GM12878 (cell line): ENCODE measurements at regions not wholly inside any gene's neighbourhood (a gene's known extent, or its start where the extent isn't known, plus 50 kb on each side); places are given as distances from the start of the nearest gene placed in this dataset.

ENCODE experiments used
- ATAC-seq: fragments of 200-7000 bp; cut with Tn5 transposase; 3 replicates; pipeline ENCODE4 v1.9.1; 2020; ENCODE audit warnings: mild to moderate bottlenecking, moderate library complexity
- BruUV-seq: library from RNA; stranded (reverse); fragments of 400-500 nt; replicated peaks from 2 replicates; lab custom pipeline; 2021; lab: Mats Ljungman, UMichigan
- CTCF ChIA-PET: fragments of 300-600 bp; sonication (Branson Sonifier 250); formaldehyde crosslinking; extraction: SDS; loops from one replicate; lab custom pipeline; 2021; ENCODE audit warnings: inconsistent platforms; lab: Yijun Ruan, JAX
- POLR2A ChIA-PET: fragments of 350-600 bp; formaldehyde crosslinking; extraction: SDS; loops from one replicate; lab custom pipeline; 2021; ENCODE audit warnings: inconsistent platforms; lab: Charles Lee
- RAD21 ChIA-PET: fragments of 300-600 bp; sonication (Branson Sonifier 250); formaldehyde crosslinking; loops from one replicate; lab custom pipeline; 2023; ENCODE audit warnings: antibody characterized with exemption; ENCODE audit not compliant: unreplicated experiment; lab: Charles Lee
- SMC1A ChIA-PET: fragments of 300-600 bp; sonication (Branson Sonifier 250); formaldehyde crosslinking; loops from one replicate; lab custom pipeline; 2023; ENCODE audit not compliant: unreplicated experiment, uncharacterized antibody; lab: Charles Lee
- DNase-seq: peaks from one replicate; pipeline ENCODE4 v3.0.0-alpha.2; 2011; ENCODE audit warnings: low read depth, low spot score
- FAIRE-seq: peaks from 3 replicates; lab custom pipeline; 2011; peaks lifted over from hg19 to GRCh38; lab: Jason Lieb, UNC
- H2AFZ ChIP-seq: 2 replicates; pipeline ENCODE4 v1.6.0; 2011; ENCODE audit warnings: low read depth, low read length, control low read depth; ENCODE audit not compliant: control insufficient read depth
- H3K27ac ChIP-seq: 2 replicates; pipeline ENCODE4 v1.5.1; 2011; ENCODE audit warnings: control low read depth; ENCODE audit not compliant: control insufficient read depth, insufficient read depth
- H3K27me3 ChIP-seq, 2 experiments: replicated peaks in 1 of 2; 2 replicates each; pipeline versions ENCODE4 v1.6.0 to v1.6.1; 2011; ENCODE audit warnings: low read length in 1 of 2; ENCODE audit not compliant: control insufficient read depth in 2 of 2, insufficient read depth in 2 of 2
- H3K36me3 ChIP-seq, 2 experiments: 2 replicates each; pipeline ENCODE4 v1.5.1; 2011; ENCODE audit warnings: low read length in 1 of 2; ENCODE audit not compliant: control insufficient read depth in 2 of 2, insufficient read depth in 2 of 2
- H3K4me1 ChIP-seq: 2 replicates; pipeline ENCODE4 v1.6.1; 2011; ENCODE audit warnings: mild to moderate bottlenecking, low read length, moderate library complexity, mixed read lengths; ENCODE audit not compliant: control insufficient read depth, insufficient read depth
- H3K4me2 ChIP-seq: 2 replicates; pipeline ENCODE4 v1.6.0; 2011; ENCODE audit warnings: control low read depth; ENCODE audit not compliant: control insufficient read depth, insufficient read depth
- H3K4me3 ChIP-seq: fragments of 200-600 bp; sonication (generic); 2 replicates; pipeline ENCODE4 v1.5.1; 2016
- H3K79me2 ChIP-seq: 2 replicates; pipeline ENCODE4 v1.6.0; 2011; ENCODE audit warnings: low read length; ENCODE audit not compliant: control insufficient read depth, insufficient read depth
- H3K9ac ChIP-seq: 2 replicates; pipeline ENCODE4 v1.8.0; 2011; ENCODE audit warnings: low read length, control low read depth, mixed read lengths; ENCODE audit not compliant: control insufficient read depth, insufficient read depth
- H3K9me3 ChIP-seq: replicated peaks from 3 replicates; pipeline ENCODE4 v1.5.1; 2011; ENCODE audit warnings: mild to moderate bottlenecking, low read length; ENCODE audit not compliant: control insufficient read depth, insufficient read depth
- H4K20me1 ChIP-seq: 2 replicates; pipeline ENCODE4 v1.6.0; 2011; ENCODE audit not compliant: control insufficient read depth, insufficient read depth
- HDAC6 ChIP-seq: fragments of 200-600 bp; sonication (generic); IDR thresholded peaks from one replicate; pipeline ENCODE4 v1.8.0; 2017; ENCODE audit warnings: antibody characterized with exemption; ENCODE audit not compliant: unreplicated experiment
- IKZF1 ChIP-seq: fragments of 450-650 bp; conservative IDR thresholded peaks from 2 replicates; pipeline ENCODE4 v1.6.1; 2017; ENCODE audit warnings: antibody characterized with exemption, mild to moderate bottlenecking
- NBN ChIP-seq: fragments of 450-650 bp; IDR thresholded peaks from 2 replicates; pipeline ENCODE4 v1.6.1; 2016
- NFYB ChIP-seq: IDR thresholded peaks from 2 replicates; pipeline ENCODE4 v1.6.1; 2011; ENCODE audit warnings: low read depth, mild to moderate bottlenecking, low read length, improper control_type of control experiment, moderate library complexity; ENCODE audit not compliant: insufficient read depth
- NRF1 ChIP-seq: conservative IDR thresholded peaks from 2 replicates; pipeline ENCODE4 v1.6.1; 2011; ENCODE audit warnings: mild to moderate bottlenecking, low read depth, low read length, improper control_type of control experiment
- RAD21 ChIP-seq: IDR thresholded peaks from 2 replicates; pipeline ENCODE4 v1.6.1; 2011; ENCODE audit warnings: mild to moderate bottlenecking, low read depth, low read length, moderate library complexity; ENCODE audit not compliant: insufficient read depth
- TARDBP ChIP-seq: IDR thresholded peaks from 2 replicates; pipeline ENCODE4 v1.6.1; 2016; ENCODE audit warnings: borderline replicate concordance
- ZBED1 ChIP-seq: IDR thresholded peaks from 2 replicates; pipeline ENCODE4 v1.6.1; 2016; ENCODE audit warnings: borderline replicate concordance
- WGBS: methylation state at CpG from one replicate; pipeline ENCODE4 v1.1.6; 2016; ENCODE audit warnings: low lambda C conversion rate; ENCODE audit not compliant: insufficient replicate concordance, insufficient coverage; ENCODE audit errors: missing lambda C conversion rate; 5-methylcytosine and 5-hydroxymethylcytosine counted together
- in situ Hi-C: fragments of 300-500 bp; cut with MboI; formaldehyde crosslinking; loops from 9 replicates; pipeline ENCODE4 v1.14.3; 2018; ENCODE audit warnings: mixed read lengths
- intact Hi-C: fragments of 100-400 bp; cut with micrococcal nuclease; formaldehyde crosslinking; loops from one replicate; pipeline ENCODE4 v1.14.2; 2022; ENCODE audit not compliant: unreplicated experiment
- TF ChIP-seq, protein P1 (sequence below): fragments of 450-650 bp; IDR thresholded peaks from 2 replicates; pipeline ENCODE4 v1.6.1; 2018; ENCODE audit warnings: mild to moderate bottlenecking, low read depth, moderate library complexity; ENCODE audit not compliant: partially characterized antibody
- TF ChIP-seq, protein P2 (sequence below): IDR thresholded peaks from 2 replicates; pipeline ENCODE4 v1.6.1; 2012; ENCODE audit warnings: low read depth, low read length, improper control_type of control experiment
- TF ChIP-seq, protein P3 (sequence below): IDR thresholded peaks from 2 replicates; pipeline ENCODE4 v1.6.1; 2012; ENCODE audit warnings: improper control_type of control experiment, low read depth, low read length; ENCODE audit not compliant: insufficient replicate concordance
- TF ChIP-seq, protein P4 (sequence below): fragments of 450-650 bp; conservative IDR thresholded peaks from 2 replicates; pipeline ENCODE4 v1.6.1; 2017; ENCODE audit warnings: mild to moderate bottlenecking, moderate library complexity

DNA sequence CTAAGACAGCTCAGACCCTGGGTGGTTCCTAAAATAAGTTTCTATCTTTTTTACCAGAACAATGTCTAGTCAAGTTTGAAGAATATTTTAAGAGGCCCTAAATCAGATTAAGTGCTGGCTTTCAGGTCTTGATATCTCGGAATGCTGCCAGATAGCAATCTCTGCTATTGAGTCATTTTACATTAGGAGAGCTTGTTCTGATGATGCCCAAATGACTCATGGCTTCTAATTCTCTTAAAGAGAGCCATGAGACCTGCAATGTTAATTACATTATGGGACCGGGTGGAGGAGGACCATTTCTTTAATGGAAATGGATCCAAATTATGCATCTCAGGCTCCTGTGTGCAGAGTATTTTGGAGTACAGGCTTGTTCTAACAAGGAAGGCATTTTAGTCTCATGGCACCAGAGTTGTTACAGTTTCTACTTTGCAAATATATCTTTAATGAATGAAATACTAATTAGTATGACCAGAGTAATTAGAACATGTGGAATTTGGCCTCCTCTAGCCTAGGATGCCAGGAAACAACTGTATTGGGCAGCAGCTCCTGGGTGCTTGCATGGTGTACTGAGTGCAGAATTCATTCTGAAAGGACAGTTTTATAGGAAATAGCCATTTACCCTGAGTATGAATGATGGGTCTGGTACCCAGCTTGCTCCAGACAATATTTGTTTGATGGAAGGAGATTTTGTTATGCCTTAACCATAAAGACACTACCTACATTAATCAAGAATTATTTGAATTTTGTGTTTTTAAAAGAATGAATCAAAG, 94.0 kb upstream of the SULT1C3 start:
- Histone ChIP-seq H3K27ac (no peak overlapping the region), H3K4me1 (no peaks in the 10 kb centered on the region), H3K36me3 (no peaks in the 10 kb centered on the region), H3K79me2 (no peaks in the 10 kb centered on the region), H3K4me2 (no peak overlapping the region), H3K9ac (no peak overlapping the region), H3K4me3 (no peak overlapping the region), H2AFZ (no peak overlapping the region), H3K9me3 (no peaks in the 10 kb centered on the region), H3K27me3 (no peaks in the 10 kb centered on the region), H4K20me1 (no peaks in the 10 kb centered on the region)
- ChIA-PET RAD21 (no interaction called here), SMC1A (no interaction called here), POLR2A (no interaction called here), CTCF (interaction anchor here (1.2 kb wide), 1 partner anchor 24 kb away, joined by 4 read pairs; no protein-coding TSS in a partner anchor)
- DNase-seq (no peak), ATAC-seq (no peak), FAIRE-seq (no peak)
- in situ Hi-C loops = no loop called here
- intact Hi-C loops = no loop called here
- BruUV-seq = no TSS peak
- WGBS = 2% methylated on average over 2 of the region's 2 CpGs
- TF ChIP-seq, protein P1, sequence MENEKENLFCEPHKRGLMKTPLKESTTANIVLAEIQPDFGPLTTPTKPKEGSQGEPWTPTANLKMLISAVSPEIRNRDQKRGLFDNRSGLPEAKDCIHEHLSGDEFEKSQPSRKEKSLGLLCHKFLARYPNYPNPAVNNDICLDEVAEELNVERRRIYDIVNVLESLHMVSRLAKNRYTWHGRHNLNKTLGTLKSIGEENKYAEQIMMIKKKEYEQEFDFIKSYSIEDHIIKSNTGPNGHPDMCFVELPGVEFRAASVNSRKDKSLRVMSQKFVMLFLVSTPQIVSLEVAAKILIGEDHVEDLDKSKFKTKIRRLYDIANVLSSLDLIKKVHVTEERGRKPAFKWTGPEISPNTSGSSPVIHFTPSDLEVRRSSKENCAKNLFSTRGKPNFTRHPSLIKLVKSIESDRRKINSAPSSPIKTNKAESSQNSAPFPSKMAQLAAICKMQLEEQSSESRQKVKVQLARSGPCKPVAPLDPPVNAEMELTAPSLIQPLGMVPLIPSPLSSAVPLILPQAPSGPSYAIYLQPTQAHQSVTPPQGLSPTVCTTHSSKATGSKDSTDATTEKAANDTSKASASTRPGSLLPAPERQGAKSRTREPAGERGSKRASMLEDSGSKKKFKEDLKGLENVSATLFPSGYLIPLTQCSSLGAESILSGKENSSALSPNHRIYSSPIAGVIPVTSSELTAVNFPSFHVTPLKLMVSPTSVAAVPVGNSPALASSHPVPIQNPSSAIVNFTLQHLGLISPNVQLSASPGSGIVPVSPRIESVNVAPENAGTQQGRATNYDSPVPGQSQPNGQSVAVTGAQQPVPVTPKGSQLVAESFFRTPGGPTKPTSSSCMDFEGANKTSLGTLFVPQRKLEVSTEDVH = no peak
- TF ChIP-seq NRF1 = no peak
- TF ChIP-seq, protein P2, sequence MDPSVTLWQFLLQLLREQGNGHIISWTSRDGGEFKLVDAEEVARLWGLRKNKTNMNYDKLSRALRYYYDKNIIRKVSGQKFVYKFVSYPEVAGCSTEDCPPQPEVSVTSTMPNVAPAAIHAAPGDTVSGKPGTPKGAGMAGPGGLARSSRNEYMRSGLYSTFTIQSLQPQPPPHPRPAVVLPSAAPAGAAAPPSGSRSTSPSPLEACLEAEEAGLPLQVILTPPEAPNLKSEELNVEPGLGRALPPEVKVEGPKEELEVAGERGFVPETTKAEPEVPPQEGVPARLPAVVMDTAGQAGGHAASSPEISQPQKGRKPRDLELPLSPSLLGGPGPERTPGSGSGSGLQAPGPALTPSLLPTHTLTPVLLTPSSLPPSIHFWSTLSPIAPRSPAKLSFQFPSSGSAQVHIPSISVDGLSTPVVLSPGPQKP = no peak
- TF ChIP-seq ZBED1 = no peak
- TF ChIP-seq NFYB = no peak
- TF ChIP-seq, protein P3, sequence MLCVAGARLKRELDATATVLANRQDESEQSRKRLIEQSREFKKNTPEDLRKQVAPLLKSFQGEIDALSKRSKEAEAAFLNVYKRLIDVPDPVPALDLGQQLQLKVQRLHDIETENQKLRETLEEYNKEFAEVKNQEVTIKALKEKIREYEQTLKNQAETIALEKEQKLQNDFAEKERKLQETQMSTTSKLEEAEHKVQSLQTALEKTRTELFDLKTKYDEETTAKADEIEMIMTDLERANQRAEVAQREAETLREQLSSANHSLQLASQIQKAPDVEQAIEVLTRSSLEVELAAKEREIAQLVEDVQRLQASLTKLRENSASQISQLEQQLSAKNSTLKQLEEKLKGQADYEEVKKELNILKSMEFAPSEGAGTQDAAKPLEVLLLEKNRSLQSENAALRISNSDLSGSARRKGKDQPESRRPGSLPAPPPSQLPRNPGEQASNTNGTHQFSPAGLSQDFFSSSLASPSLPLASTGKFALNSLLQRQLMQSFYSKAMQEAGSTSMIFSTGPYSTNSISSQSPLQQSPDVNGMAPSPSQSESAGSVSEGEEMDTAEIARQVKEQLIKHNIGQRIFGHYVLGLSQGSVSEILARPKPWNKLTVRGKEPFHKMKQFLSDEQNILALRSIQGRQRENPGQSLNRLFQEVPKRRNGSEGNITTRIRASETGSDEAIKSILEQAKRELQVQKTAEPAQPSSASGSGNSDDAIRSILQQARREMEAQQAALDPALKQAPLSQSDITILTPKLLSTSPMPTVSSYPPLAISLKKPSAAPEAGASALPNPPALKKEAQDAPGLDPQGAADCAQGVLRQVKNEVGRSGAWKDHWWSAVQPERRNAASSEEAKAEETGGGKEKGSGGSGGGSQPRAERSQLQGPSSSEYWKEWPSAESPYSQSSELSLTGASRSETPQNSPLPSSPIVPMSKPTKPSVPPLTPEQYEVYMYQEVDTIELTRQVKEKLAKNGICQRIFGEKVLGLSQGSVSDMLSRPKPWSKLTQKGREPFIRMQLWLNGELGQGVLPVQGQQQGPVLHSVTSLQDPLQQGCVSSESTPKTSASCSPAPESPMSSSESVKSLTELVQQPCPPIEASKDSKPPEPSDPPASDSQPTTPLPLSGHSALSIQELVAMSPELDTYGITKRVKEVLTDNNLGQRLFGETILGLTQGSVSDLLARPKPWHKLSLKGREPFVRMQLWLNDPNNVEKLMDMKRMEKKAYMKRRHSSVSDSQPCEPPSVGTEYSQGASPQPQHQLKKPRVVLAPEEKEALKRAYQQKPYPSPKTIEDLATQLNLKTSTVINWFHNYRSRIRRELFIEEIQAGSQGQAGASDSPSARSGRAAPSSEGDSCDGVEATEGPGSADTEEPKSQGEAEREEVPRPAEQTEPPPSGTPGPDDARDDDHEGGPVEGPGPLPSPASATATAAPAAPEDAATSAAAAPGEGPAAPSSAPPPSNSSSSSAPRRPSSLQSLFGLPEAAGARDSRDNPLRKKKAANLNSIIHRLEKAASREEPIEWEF = no peak
- TF ChIP-seq NBN = no peak
- TF ChIP-seq HDAC6 = no peak
- no peak for TF ChIP-seq TARDBP
- TF ChIP-seq, protein P4, sequence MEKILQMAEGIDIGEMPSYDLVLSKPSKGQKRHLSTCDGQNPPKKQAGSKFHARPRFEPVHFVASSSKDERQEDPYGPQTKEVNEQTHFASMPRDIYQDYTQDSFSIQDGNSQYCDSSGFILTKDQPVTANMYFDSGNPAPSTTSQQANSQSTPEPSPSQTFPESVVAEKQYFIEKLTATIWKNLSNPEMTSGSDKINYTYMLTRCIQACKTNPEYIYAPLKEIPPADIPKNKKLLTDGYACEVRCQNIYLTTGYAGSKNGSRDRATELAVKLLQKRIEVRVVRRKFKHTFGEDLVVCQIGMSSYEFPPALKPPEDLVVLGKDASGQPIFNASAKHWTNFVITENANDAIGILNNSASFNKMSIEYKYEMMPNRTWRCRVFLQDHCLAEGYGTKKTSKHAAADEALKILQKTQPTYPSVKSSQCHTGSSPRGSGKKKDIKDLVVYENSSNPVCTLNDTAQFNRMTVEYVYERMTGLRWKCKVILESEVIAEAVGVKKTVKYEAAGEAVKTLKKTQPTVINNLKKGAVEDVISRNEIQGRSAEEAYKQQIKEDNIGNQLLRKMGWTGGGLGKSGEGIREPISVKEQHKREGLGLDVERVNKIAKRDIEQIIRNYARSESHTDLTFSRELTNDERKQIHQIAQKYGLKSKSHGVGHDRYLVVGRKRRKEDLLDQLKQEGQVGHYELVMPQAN = no peak
- TF ChIP-seq RAD21 = no peak
- TF ChIP-seq IKZF1 = no peak
